Colonic mucosa (tissue), 4 donors: ENCODE measurements at regions not wholly inside any gene's neighbourhood (a gene's known extent, or its start where the extent isn't known, plus 50 kb on each side); places are given as distances from the start of the nearest gene placed in this dataset.

Source experiments
- DNase-seq: peaks from one replicate; pipeline ENCODE4 v3.0.0-alpha.2; 2020
- H3K27ac ChIP-seq: fragments of 200-600 bp; one replicate; pipeline ENCODE4 v1.8.0; 2021
- H3K27me3 ChIP-seq: fragments of 200-600 bp; one replicate; pipeline ENCODE4 v1.8.0; 2021
- H3K36me3 ChIP-seq: fragments of 200-600 bp; one replicate; pipeline ENCODE4 v1.8.0; 2021
- H3K4me1 ChIP-seq: fragments of 200-600 bp; one replicate; pipeline ENCODE4 v1.8.0; 2021; ENCODE audit warnings: mild to moderate bottlenecking
- H3K4me3 ChIP-seq: fragments of 200-600 bp; one replicate; pipeline ENCODE4 v1.8.0; 2021
- H3K9ac ChIP-seq, 2 donors: one replicate each; pipeline ENCODE4 v1.7.0; 2013; ENCODE audit warnings: control low read depth in 2 of 2, low read depth in 2 of 2, low read length in 2 of 2
- H3K9me3 ChIP-seq: fragments of 200-600 bp; one replicate; pipeline ENCODE4 v1.8.0; 2021
- CTCF ChIP-seq: fragments of 200-600 bp; IDR thresholded peaks from one replicate; pipeline ENCODE4 v1.8.0; 2022; ENCODE audit warnings: antibody characterized with exemption, mild to moderate bottlenecking
- intact Hi-C: fragments of 100-400 bp; cut with DNase I; formaldehyde crosslinking; loops from one replicate; pipeline ENCODE4 v1.14.1; 2022
- donor health status: healthy.
- donor health status: DM: no; HTN: no; CAD: no.
- donor health status: DM: no; HTN: no; CAD: no.

DNA sequence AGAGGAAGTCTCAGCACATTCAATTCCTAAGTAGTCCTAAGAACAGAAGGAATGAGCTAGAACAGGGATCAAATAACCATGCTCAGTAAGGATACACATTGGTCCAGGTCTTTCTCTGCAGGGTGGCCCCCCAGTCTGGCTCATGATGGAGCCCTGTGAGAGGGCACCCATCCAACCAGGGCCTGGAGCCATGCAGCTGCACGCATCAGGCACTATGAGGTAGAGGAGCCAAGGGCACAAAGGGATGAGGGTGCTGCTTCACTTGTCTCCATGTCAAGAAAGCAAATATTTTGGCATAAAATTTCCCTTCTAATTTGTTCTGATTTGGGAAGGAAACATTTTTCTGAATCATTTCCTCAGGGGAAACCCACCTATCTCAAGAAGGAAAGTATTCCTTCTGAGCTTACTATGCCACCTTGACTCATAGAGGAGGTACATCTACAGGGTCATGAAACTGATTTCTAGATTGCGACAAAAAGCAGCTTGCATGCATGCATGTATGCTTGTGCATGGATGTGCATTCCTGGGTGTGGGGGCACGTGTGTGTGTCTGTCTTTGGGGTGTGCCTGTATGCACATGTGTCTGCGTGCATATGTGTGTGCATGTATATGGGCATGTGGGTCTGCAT, 600.3 kb downstream of the MID1IP1 start:
- DNase-seq = no peak
- no peaks in the 10 kb centered on the region for H3K4me1 ChIP-seq
- no peak overlapping the region for H3K4me3 ChIP-seq
- intact Hi-C loops = no loop called here
- no peak for TF ChIP-seq CTCF
- no peaks in the 10 kb centered on the region for H3K27me3 ChIP-seq
- no peak overlapping the region for H3K9ac ChIP-seq
- no peak overlapping the region for H3K27ac ChIP-seq
- no peaks in the 10 kb centered on the region for H3K36me3 ChIP-seq
- H3K9me3 ChIP-seq = no peaks in the 10 kb centered on the region

- no peak for TF ChIP-seq CTCF
- H3K36me3 ChIP-seq = no peaks in the 10 kb centered on the region
- no peak overlapping the region for H3K27ac ChIP-seq
- no peaks in the 10 kb centered on the region for H3K27me3 ChIP-seq
- intact Hi-C loops = no loop called here
- no peak for DNase-seq
- H3K9me3 ChIP-seq = no peaks in the 10 kb centered on the region
- no peaks in the 10 kb centered on the region for H3K4me1 ChIP-seq
- H3K4me3 ChIP-seq = no peak overlapping the region
- H3K9ac ChIP-seq = no peak overlapping the region
These were observed 600.9 kb downstream of the MID1IP1 start for GRCh38 chrX:39402158-39402557.

DNA sequence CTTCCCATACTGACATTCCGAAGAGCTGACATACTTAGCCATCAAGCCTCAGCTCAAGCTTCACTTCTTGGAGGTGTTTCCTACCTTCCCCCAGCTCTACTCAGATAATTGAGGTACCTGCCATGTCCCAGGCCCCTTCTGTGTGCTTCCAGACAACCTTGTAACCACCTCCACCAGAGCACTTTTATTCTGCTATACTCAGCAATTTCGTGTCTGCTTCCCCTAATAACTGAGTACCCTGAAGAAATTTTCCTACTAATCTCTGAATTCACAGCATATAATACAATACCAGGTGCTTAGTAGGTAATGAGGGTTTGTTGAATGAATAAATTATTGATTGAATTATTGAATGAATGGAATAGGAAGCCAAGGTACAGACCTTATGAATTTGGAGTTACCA, 605.5 kb downstream of the MID1IP1 start:
- Histone ChIP-seq H3K9ac (no peak overlapping the region), H3K36me3 (no peaks in the 10 kb centered on the region), H3K27ac (no peak overlapping the region), H3K4me1 (no peaks in the 10 kb centered on the region), H3K4me3 (no peak overlapping the region), H3K27me3 (no peaks in the 10 kb centered on the region), H3K9me3 (no peaks in the 10 kb centered on the region)
- intact Hi-C loops = no loop called here
- no peak for TF ChIP-seq CTCF
- no peak for DNase-seq

DNA sequence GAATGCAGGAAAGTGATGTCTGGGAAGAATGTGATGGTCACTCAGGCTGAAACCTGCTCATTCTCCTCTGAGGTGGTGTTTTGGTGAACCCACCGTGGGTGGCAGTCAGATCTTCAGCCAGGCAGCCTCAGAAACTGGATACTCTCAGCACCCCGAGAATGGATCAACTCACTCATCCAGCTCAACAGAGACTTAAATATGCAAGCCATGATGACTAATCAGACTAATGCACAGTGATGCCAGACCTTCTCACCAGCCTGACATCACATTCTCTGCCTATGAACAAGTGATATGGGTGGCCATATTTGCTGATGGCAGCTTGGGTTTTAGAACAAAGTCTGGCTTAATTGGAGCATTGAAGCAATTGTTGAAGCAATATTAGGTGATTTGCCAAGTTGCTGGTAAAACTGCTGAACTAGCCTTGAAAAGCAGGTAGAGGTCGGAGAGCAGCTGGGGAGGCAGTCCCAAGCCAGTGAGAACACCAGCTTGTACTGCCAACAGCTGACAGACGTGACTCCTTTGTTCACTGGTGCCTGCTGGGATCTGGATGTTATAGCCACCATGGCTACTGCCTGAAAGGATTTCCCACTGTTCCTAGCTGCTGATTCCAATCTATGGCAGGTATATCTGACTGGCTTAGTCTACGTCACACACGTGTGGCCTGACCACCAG, 608.1 kb downstream of the MID1IP1 start:
- Histone ChIP-seq H3K4me3 (no peak overlapping the region), H3K27me3 (no peaks in the 10 kb centered on the region), H3K4me1 (no peaks in the 10 kb centered on the region), H3K9ac (no peak overlapping the region), H3K36me3 (no peaks in the 10 kb centered on the region), H3K27ac (no peak overlapping the region), H3K9me3 (no peaks in the 10 kb centered on the region)
- DNase-seq = no peak
- intact Hi-C loops = no loop called here
- no peak for TF ChIP-seq CTCF

GRCh38 chrX:39414290-39414854, 613.1 kb downstream of the MID1IP1 start:
- no peaks in the 10 kb centered on the region for H3K27me3 ChIP-seq
- no peaks in the 10 kb centered on the region for H3K36me3 ChIP-seq
- intact Hi-C loops = no loop called here
- no peak overlapping the region for H3K27ac ChIP-seq
- no peak overlapping the region for H3K4me3 ChIP-seq
- DNase-seq = no peak
- no peak overlapping the region for H3K9ac ChIP-seq
- TF ChIP-seq CTCF = no peak
- H3K9me3 ChIP-seq = no peaks in the 10 kb centered on the region
- no peaks in the 10 kb centered on the region for H3K4me1 ChIP-seq
